ENCODE measurements at regions not wholly inside any gene's neighbourhood (a gene's known extent, or its start where the extent isn't known, plus 50 kb on each side); places are given as distances from the start of the nearest gene placed in this dataset.

- no peak for TF ChIP-seq CTCF (IDR thresholded peaks at IDR 0.05)
- TF ChIP-seq POLR2A (IDR thresholded peaks at IDR 0.05) = no peak
Measured at GRCh38 chr1:48073798-48074530, 76.8 kb upstream of the TRABD2B start.

Measured in right lobe of liver (tissue), 4 donors.